ENCODE measurements at regions not wholly inside any gene's neighbourhood (a gene's known extent, or its start where the extent isn't known, plus 50 kb on each side); places are given as distances from the start of the nearest gene placed in this dataset.

DNA sequence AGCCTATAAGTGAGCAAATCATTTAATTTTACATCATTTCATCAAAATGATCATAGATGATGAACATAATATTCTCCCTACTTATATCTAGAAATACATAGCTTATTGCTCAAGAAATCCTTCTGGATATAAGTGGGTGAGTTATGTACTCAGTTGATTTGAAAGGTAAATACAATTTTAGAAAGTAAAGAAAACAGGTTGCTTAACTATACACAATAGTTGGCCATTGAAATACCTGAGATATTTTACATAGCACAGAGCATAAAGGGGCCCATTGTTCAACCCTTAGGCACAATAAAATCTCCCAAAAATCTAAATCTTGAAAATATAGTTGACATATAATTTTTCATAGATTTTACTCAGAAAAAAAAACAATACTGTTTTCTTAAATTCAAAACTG lies 782.0 kb upstream of the KLHL1 start:
- FAIRE-seq = no peak
- no peak for DNase-seq (ENCODE audit: low read depth)
- no peaks in the 10 kb centered on the region for H3K36me3 ChIP-seq (ENCODE audit: control insufficient read depth, insufficient read depth, low read length)
- no peak overlapping the region for H3K4me3 ChIP-seq (ENCODE audit: low read depth, low read length)
- TF ChIP-seq CTCF (IDR thresholded peaks at IDR 0.05; ENCODE audit: insufficient read depth, low read length, severe bottlenecking) = no peak
- no peaks in the 10 kb centered on the region for H3K27me3 ChIP-seq (ENCODE audit: control insufficient read depth, insufficient read depth, low read length)

DNA sequence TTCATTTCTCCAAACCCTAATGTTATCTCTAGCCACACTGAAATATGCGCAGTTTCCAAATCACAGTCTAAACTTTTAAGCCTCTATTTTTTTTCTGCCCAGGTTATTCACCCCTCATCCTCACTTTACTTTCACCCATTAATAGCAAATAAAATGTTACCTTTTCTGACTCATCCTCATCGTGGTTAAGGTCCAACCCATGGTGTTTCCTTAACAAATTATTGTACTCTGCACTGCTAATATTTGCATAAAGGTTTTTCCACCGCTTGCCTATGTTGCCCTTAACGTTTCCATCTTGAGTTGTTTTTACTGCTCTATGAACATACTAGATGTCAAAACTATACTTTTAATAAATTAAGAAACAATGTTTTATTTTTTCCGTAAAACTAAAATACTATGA lies 780.9 kb upstream of the KLHL1 start:
- FAIRE-seq (no peak), DNase-seq (ENCODE audit: low read depth) (no peak)
- no peak for TF ChIP-seq CTCF (IDR thresholded peaks at IDR 0.05; ENCODE audit: insufficient read depth, low read length, severe bottlenecking)
- no peaks in the 10 kb centered on the region for H3K27me3 ChIP-seq (ENCODE audit: control insufficient read depth, insufficient read depth, low read length)
- H3K36me3 ChIP-seq (ENCODE audit: control insufficient read depth, insufficient read depth, low read length) = no peaks in the 10 kb centered on the region
- no peak overlapping the region for H3K4me3 ChIP-seq (ENCODE audit: low read depth, low read length)

DNA sequence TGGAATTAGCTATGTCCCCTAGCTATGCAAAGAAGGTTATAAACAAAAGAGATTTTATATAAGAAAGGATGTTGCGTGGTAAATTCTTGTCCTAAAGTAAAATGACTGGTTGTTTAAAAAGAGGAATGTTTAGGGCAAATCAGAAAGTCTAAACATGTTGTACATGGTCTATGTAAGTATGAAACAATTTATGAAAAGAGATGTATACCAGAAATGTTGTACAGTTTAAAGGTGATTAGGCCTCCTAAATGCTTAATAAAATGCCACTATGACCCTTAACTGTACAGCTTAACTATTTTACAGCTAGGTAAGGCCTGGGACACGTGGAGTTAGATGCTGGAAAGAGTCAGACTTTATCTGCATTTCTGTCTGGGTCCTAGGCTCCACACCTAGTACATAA lies 775.9 kb upstream of the KLHL1 start:
- no peak for TF ChIP-seq CTCF (IDR thresholded peaks at IDR 0.05; ENCODE audit: insufficient read depth, low read length, severe bottlenecking)
- no peaks in the 10 kb centered on the region for H3K27me3 ChIP-seq (ENCODE audit: control insufficient read depth, insufficient read depth, low read length)
- H3K36me3 ChIP-seq (ENCODE audit: control insufficient read depth, insufficient read depth, low read length) = no peaks in the 10 kb centered on the region
- no peak for FAIRE-seq
- no peak for DNase-seq (ENCODE audit: low read depth)
- no peak overlapping the region for H3K4me3 ChIP-seq (ENCODE audit: low read depth, low read length)

GRCh38 chr13:70874636-70875035 lies 766.4 kb upstream of the KLHL1 start:
- Histone ChIP-seq H3K4me3 (ENCODE audit: low read depth, low read length) (no peak overlapping the region), H3K36me3 (ENCODE audit: control insufficient read depth, insufficient read depth, low read length) (no peaks in the 10 kb centered on the region), H3K27me3 (ENCODE audit: control insufficient read depth, insufficient read depth, low read length) (no peaks in the 10 kb centered on the region)
- DNase-seq (ENCODE audit: low read depth) = no peak
- no peak for TF ChIP-seq CTCF (IDR thresholded peaks at IDR 0.05; ENCODE audit: insufficient read depth, low read length, severe bottlenecking)
- no peak for FAIRE-seq

- Histone ChIP-seq H3K36me3 (ENCODE audit: control insufficient read depth, insufficient read depth, low read length) (no peaks in the 10 kb centered on the region), H3K27me3 (ENCODE audit: control insufficient read depth, insufficient read depth, low read length) (no peaks in the 10 kb centered on the region), H3K4me3 (ENCODE audit: low read depth, low read length) (no peak overlapping the region)
- no peak for DNase-seq (ENCODE audit: low read depth)
- FAIRE-seq = no peak
- no peak for TF ChIP-seq CTCF (IDR thresholded peaks at IDR 0.05; ENCODE audit: insufficient read depth, low read length, severe bottlenecking)
These were observed 756.5 kb upstream of the KLHL1 start for GRCh38 chr13:70864731-70865130.

DNA sequence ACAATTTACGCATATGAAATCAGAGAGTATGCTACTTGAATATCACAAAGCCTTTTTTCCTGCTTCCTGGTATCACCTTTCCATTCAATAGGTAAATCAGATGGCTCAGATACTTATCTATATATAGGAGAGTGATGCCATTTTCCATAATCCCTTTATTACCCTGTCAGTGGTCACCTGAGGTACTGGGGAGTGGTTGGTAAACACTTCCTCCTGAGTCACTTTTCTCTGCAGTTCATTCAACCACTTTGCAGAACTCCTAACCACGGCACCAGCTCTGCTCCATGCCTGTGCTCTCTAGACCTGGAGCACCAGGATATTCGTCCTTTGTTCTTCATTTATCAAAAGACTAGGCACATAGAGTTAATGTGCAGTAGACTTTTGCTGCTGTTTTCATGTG lies 748.5 kb upstream of the KLHL1 start:
- H3K27me3 ChIP-seq (ENCODE audit: control insufficient read depth, insufficient read depth, low read length) = no peaks in the 10 kb centered on the region
- FAIRE-seq = no peak
- H3K36me3 ChIP-seq (ENCODE audit: control insufficient read depth, insufficient read depth, low read length) = no peaks in the 10 kb centered on the region
- H3K4me3 ChIP-seq (ENCODE audit: low read depth, low read length) = no peak overlapping the region
- DNase-seq (ENCODE audit: low read depth) = peak; percentile 3
- no peak for TF ChIP-seq CTCF (IDR thresholded peaks at IDR 0.05; ENCODE audit: insufficient read depth, low read length, severe bottlenecking)

Measured in bronchial epithelial cell (primary cell).